NCI-H1417 (cell line): ENCODE measurements at regions not wholly inside any gene's neighbourhood (a gene's known extent, or its start where the extent isn't known, plus 50 kb on each side); places are given as distances from the start of the nearest gene placed in this dataset.

ENCODE experiments used
- DNase-seq, 3 experiments: peaks; one replicate each; lab custom pipeline; 2025; lab: John Stamatoyannopoulos, UW

DNA sequence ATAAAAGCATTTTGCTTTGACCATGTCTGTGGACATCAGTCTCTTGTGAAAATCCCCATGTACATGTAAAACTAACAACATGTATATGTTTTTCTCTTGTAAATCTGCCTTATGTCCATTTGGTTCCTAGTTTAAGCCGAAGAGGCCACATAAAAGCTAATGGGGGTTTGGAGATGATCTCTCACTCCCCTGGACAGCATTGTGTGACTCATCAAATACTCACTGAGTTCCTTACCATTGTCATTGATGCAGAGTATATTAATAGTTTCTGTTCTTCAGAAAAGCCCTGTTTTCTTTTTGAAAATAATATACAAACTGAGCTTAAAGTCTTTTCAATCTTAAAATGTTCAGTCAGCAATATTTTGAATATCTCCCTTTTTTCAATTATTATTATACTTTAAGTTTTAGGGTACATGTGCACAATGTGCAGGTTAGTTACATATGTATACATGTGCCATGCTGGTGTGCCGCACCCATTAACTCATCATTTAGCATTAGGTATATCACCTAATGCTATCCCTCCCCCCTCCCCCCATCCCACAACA lies 536.7 kb upstream of the HTR2A start:
- DNase-seq: no peak

DNA sequence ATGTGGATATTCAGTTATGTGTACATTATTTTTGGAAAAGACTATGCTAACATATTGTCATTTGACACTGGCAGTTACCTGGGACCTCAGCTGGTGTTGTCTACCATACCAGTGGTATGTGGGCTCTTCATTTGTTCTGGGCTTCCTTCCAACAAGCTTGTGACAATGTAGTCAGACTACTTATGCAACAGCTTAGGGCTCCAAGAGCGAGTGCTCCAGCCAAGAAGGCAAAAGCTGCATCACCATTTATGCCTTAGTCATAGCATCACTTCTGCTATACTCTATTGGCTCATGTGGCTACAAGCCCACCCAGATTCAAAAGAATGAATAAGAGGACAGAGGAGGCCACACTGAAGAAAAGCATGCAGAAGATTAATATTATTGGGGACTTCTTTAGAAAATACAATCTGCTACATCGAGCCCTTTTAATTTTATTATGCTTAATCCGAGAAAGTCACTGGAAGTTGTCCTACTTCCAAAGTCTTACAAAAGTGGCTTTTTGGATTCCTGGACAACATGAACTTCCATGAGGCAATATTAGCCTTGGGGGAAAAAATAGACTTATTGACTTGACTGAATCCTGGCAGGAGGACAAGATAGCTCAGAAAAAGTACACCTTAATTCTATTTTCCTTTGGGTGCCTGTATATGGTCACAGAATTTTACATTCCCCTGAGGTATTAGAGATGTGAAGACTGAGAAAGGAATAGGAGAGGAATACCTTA lies 529.4 kb upstream of the HTR2A start:
- DNase-seq: no peak

DNA sequence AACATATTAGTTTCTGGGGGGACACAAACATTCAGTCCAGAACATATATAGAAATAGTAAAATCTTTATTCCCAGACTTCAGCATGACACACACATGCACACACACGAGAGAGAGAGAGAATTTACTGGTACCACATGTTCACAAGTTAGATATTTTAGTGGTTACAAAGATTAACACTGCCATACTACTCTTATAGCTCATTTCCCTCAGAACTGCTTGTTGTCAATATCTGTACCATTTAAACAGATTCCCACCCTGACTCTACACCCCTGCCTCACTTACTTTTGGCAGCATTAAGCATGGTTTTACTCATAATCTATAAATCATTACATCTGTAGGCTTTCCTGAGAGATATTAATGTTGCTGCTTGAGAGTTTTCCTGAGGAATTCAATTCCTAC lies 524.7 kb upstream of the HTR2A start:
- no peak for DNase-seq

DNA sequence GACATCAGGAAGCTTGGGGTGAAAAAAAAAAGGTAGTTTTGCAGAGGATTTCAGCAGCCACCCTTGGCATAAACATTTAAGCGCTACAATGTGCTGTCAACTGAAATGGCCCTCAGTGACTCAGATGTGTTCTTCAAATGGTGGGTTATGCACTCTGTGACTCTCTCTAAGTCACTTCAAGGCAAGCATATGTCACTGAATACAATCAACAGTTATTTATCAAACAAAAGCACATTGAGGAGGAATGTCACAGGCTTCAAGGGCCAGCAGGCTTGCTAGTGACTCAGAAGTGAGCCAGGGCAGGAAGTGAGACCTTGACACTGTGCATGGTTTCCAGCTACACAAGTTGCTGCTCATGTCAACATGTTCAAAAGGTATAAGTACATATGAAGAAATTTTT lies 523.7 kb upstream of the HTR2A start:
- no peak for DNase-seq

DNA sequence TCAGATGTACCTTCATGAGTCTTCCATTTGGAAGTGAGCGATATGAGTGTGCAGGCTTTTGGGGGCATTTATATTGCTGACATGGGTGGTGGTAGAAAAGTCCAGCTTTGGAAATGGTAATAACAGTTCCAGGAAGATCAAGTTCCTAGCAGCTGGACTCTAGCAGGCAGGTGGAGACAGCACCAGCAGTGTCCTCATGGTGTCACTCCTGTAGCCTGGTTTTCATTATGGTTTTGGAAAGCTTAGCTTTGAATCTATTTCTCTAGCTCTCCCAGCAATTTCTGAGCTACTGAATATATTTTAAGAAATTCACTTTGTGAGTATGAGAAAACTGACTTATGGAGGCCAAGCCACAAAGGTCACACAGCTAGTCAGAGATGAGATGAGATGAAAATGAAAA lies 523.2 kb upstream of the HTR2A start:
- no peak for DNase-seq

DNA sequence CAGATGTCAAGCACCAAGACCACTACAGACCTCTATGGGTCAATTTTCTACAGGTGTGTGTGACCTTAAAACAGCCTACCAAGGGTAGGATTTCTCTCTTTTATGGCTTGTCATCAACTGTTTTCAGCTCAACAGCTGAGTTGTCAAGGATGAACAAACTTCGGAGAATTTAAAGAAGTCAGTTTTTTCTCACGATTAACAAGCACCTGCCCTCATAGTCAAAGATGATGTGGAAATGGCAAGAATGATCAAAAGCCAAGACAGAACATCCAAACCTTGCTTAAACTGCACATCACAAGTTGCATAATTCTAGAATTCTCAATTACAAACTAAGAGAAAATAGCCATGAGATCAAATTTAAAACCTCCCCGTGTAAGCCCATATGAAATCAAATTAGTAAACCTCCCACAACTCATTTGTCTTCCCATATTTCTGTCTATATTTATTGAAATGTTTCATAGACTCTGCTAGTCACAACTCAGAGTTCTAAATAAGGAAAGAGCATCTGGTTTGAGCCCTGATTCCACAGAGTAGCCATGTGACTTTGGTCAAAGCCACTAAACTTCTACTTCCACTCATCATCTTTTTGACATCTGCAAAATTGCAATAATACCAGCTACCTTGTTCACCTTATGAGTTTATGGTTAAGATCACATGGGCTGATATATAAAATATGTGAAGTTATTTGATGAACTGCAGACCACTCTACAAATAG lies 521.5 kb upstream of the HTR2A start:
- no peak for DNase-seq

DNA sequence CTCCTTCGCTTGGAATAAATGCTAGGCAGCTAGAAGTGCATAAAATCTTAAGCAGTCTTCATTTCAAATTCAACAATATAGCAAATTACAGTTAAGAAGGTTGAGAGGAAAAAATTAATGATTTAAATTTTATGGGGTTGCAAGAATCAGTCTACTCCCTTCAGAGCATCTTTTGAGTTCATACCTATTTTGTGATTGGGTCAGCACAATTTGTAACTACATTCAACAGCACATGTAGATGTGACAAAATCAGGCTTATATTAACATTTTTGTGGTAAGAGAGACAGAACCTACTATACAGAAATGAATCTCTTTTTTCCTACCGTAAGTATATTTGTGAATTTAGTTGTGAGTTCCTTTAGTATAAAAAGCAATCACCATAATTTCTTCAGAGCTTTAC lies 520.6 kb upstream of the HTR2A start:
- DNase-seq: no peak

DNA sequence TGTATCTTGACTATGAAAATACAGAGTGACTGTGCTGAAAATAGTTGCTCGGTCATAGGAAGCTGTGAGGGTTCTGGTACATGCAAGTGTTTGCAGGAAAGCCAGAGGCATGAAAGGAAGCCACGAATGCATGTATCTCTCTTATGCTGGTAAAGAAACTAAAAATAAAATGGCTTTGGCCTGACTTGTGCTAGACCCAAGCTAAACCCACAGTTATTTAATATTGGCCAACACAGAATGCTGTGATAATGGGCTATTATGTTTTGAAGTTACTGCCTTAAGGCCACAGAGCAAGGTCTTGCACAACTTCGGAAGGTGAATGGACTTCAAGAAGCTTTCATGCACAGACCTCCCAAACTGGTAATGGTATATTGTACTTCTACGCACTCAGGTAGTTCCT lies 518.2 kb upstream of the HTR2A start:
- DNase-seq: no peak

DNA sequence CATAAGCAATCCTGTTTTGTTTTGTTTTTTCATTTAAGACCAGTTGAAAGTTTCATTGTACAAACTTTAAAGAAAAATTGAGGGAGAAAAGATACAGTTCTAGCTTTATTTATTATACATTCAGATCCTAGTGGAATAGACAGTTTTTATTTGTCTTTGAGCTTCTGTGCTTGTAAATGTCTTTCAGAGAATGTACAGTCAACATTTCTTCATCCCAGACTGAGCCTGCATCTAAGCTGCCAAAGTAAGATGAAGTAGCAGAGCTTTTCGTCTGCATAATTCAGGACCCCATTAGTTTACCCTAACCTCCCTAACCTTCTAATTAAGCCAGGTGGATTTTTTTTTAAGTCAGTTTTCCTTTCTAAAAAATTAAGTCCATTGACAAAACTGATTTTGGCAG lies 516.7 kb upstream of the HTR2A start:
- no peak for DNase-seq

DNA sequence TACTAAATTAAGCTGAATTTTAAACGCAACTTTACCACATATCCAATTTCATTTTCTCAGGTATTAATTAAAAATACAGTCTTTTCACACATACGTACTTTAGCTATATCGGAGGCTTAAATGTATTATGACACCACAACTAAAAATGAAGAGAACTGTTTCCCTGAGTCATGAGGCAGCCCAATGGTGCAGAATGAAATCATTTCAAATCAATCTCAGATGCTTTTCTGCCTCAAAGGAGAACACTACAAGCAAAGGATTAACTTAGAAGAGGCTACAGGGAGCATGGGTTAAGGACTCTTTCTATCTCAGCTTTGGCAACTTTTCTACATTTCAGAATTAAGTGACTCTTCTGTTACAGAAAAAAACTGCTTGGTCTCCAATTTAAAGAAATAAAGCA lies 516.3 kb upstream of the HTR2A start:
- DNase-seq: no peak

DNA sequence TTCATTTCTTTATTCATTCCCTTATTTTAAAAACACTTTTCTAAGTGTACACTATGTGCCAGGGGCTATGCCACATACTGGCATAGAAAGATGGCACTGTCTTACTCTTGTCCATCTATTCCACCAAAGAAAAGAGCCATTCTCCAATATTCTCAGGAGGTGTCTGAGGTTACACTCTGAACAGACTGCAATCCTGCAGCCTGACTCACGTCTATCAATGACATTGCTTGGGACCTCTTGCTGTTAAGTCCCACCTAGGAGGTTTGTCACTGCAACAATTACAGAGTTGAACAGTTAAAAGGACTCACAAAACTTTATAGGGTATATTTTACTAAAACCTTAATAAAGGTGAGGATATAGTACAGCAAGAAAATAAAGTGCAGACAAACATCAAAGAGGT lies 512.9 kb upstream of the HTR2A start:
- DNase-seq: no peak

DNA sequence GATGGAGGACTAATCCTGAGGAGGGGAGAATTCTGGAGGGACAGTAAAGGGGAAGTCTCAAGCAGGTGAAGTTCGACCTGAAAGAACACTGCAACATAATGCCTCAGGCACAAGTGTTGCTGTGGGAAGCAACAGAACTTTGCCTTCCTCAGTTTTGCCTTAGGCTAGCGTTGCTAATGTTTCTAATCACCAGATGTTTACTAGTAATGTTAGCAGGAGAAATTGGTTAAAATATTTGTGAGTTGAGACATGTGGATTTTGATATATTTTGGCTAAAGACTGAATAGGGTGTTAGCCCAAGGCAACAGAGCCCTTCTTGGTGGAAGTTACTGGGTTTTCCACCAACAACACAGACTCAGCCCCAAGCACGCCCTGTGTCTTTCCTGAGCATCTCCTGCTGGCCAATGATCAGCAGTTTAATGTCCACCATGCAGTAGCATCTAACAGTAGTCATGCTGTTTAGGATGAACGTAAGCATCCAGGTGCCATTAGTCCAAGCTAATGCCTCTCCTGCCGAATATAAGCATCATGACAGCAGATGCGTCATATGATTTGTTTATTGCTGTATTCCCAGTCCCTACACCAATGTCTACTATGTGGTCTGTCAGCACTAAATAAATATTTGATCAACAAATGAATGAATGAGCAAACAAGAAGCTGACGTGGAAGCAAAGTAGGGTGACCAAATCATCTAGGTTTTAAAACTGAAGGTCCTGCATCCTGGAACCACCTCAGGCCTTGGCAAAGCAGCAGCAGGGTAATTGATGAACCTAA lies 511.9 kb upstream of the HTR2A start:
- DNase-seq: no peak

DNA sequence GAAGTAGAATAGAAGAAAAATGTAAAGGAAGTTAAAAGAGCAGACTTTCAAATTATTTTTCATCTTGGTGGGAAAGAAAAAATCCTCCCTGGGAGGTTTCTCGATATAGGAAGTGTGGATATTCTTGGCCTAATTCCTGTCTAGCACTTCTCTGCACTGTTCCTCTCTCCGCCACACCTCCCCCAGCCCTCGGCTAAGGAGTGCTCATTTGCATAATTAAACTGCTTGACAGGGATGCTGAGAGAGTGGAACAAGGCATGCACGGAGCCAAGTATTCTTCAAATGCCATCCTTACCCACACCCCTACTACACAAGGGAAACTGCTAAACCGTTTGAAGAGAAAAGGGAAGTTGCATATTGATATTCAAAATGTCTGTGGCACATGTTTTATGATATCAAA lies 511.0 kb upstream of the HTR2A start:
- DNase-seq: no peak

DNA sequence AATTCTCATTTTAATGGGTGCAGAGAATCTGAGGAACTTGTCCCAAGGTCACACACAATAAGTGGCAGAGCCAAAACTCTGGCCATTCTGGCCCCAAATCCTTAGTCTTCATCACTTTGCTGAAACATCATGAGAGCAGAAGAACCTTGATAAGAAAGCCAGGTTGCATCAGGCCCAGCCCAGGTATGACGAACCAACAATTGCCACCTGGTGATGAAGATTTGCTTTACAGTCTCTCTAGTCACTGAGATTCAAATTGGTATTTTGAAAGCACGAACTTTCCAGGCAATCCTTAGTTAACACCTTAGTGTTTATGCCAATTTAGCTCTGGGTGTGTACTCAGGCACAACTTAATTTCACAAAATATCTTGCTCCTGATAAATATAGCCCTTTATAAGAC lies 502.7 kb upstream of the HTR2A start:
- no peak for DNase-seq

DNA sequence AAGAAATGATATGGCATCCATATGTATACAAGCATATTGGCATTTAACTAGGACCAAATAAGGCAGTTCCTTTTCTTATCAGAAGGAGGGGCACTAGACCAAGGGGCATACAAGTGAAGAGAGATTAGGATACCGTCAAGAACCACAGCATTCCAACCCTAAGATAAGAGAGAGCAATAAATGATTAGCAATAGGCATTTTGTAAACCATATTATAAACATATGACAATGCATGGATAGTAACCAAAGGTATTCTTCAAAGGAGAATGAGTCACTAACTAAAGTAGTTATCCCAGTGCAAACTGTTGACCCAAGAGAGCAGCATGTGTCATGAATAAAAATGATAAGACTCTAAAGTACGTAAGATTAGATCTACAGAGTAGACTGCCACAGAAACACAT lies 500.9 kb upstream of the HTR2A start:
- no peak for DNase-seq

DNA sequence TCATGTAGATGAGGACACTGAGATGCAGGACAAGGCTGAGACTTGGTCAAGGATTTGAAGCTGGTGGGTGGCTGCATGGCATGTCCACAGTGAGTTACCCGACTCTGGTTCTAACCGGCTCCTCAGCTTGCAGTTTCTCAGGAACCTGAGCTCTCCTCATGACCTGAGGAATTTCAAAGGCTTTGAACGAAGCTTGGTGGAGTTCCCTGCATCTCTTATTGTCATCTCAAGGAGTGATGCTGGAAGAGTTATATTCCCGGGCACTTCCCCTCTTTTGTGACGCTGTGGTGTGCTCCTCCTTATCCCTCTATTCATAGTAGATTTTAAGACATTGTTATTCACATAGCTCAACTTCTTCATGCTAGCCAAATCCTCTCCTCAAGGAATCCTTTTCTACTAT lies 500.1 kb upstream of the HTR2A start:
- no peak for DNase-seq

DNA sequence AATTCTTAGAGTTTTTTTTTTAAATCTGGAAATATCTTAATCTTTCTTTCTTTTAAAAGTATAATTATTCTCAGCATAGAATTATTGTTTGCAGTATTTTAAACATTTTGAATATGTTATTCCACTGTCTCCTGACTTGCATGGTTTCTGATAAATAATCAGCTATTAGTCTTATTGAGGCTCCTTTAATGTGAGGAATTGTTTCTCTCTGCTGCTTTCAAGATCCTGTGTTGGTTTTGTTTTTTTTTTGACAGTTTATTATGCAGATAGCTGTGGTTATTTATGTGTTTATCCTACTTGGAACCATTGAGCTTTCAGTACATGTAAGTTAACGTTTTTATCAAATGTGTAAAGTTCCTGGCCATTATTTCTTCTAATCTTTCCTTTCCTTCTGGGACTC lies 477.9 kb upstream of the HTR2A start:
- DNase-seq: no peak

DNA sequence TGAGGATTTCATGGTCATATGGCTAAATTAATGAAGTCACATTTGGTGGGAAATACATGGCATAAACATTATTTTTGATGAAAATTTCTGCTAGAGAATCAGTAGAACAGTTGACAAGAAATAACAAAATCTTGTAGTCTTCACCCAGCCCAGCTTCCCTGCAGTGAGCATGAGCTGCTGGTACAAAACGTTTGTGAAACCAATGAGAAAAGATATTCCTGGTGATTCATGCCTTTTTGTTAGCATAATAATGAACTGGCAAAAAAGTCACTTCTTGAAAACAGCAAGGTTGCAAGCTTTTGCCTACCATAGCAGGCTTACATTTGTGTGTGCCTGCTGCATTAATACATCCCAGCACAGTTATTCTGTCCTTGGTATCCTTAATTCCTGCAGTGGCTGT lies 475.9 kb upstream of the HTR2A start:
- DNase-seq: no peak

DNA sequence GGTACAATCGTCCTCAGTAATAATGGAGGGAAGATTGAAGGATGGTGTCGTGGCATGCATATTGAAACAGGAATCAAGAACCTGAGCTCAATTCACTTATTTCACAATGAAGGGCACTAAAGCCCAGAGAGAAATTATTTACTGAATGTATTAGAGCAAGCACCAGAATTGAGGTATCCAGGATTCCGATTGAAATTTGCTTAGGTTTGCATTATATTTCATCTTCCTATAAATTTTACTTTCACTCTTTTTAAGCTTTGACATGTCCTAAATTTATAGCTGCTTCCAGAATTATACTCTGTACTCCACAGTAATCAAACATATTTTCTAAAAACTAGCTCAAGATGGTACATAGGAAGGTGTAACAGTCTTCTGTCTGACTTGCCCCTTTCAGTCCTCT lies 454.9 kb upstream of the HTR2A start:
- no peak for DNase-seq

DNA sequence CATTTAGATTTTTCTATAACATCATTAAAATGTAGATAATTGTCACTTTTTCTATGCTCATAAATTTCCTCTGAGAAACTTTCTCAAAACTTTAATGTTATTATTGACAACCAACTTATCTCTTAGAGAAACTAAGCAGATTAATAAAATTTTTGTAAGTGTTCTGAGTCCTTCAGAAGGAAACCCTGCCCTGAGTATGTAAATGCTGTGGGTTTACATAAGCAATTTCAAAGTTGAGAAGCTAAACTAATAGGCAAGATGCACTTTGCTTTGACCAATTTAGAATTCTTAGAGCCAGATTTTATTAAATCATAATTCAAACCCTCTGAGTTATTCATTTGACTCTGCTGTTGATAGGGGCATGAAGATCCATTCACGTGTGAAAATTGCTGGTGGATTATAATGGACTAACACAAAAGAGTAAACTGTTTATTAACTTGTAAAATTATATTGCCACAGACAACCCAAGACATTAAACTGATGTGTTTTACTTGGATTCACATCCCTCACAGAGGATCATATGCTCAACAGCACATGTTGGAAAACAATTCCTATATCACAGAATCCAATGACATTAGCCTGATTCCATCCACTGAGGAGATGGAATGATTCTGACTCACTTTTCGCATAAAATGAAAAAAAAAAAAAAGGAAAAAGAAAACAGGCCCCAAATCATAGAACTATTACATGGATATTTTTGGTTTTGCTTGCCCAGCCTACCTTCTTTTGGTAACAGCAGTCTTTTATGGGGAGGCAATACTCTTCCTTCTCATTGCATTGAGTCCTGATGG lies 453.7 kb upstream of the HTR2A start:
- no peak for DNase-seq

DNA sequence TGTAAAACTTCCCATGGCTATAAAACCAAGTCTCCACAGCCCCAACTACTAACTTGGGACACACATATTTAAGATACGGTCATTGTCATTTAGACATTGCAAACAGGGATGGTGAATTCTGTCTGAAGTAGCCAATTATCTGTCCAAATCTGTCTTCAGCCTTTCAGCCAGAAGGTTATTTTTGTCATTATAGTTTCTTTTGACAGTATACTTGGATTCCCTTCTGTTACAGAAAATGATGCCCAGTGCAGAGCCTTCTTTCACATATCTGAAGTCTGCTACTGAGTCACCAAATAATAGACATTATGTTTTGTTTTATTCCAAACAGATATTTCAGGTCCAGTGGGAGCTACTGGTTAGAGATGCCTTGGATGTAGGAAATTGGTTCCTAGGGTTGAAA lies 452.4 kb upstream of the HTR2A start:
- no peak for DNase-seq
